HG03575 (cell line): ENCODE measurements at regions not wholly inside any gene's neighbourhood (a gene's known extent, or its start where the extent isn't known, plus 50 kb on each side); places are given as distances from the start of the nearest gene placed in this dataset.

Experiments
- ATAC-seq: cut with Tn5 transposase; IDR thresholded peaks from one replicate; pipeline ENCODE4 v1.9.1; 2021; ENCODE audit not compliant: unreplicated experiment, insufficient number of reproducible peaks, low FRiP score; ENCODE audit errors: extremely low read depth

DNA sequence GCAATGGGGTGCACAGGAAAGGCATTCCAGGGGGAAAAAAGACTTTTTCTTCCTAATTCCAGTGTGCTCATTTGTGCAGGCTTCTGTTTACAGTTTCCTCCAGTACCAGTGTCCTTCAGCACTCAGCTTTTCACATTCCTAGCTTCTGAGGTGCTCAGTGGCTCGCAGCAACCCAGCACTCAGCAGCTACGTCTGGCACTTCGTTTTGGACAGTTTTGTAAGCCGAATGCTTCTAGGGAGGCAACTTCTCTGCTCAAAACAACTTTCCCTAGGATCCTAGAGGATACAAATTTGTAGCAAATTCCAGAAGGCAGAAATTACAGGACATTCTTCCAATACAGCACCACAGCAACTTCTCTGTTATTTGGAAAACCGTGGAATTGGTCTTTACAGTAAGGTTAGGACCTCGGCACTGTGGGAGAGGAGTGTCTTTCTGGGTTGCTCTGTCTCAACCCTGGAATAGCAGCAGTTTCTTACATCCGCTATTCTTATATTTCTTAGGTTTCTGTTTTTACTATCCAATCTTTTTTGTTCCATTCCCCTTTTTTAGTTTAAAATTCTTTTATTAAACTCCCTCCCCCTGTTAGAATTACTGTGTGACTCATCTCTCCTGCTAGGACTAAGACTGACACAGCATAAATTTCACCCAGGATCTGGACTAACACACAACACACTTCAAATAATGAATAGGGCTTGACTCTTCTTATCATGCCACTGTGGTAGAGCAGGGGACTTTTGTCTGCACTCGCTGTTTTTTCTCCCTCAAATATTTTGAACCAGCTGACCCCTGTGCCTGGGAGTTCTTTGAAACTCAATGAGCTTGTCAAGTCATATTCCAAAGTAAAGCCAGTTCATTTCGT lies 1314.7 kb downstream of the FSTL5 start:
- no peak for ATAC-seq

DNA sequence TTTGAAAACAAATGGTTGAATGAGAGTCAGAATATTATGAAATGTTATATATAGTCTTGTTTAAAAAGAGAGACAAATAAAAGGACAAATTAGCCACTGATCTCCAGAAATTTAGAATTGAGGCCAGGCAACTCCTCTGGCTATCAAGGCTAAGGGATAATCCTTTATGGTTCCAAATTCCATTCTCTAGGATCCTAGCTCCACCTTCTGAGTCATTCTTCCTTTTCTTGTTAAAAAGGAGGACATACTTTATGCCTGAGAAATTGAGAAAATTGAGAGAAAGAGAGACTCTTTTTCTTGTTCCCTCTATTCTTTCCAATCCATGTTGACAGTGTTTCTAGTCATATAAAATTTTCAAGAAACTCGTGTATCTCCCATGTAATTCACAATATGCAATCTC lies 1299.5 kb downstream of the FSTL5 start:
- no peak for ATAC-seq

DNA sequence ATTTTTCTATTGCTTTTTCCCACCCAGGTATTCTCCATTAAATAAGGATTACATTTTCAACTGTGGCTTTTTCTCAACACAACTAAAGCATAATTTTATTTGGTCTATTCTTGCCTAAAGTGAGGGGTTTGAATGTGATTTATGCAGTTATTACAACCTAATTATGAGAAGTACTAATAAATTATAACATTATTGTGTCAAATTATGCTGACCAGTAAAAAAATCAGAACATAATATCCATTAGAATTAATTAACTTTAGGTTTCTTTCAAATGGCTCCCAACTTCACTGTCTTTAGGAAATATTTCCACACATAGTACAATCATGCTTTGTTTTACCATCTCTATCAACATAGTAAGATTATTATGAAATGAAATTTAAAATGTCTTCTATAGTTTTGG lies 1293.9 kb downstream of the FSTL5 start:
- ATAC-seq, result no peak

DNA sequence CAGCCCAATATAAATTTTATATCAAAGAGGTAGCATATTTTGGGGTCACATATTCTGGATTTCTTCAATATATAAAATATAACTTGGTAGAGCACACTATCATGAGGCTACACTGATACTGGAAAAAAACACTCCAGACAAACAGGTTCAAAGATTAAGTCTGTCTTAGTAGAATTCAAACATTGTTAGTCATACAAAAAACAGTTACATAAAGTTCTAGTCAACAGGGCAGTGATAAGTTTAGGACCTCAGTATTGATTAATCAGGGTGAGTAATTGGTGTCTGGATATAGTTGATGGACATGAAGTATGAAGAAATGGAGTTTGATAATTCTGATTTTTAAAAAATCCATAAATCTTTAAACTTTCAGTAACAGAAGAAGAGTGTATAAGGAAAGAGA lies 1291.3 kb downstream of the FSTL5 start:
- no peak for ATAC-seq

DNA sequence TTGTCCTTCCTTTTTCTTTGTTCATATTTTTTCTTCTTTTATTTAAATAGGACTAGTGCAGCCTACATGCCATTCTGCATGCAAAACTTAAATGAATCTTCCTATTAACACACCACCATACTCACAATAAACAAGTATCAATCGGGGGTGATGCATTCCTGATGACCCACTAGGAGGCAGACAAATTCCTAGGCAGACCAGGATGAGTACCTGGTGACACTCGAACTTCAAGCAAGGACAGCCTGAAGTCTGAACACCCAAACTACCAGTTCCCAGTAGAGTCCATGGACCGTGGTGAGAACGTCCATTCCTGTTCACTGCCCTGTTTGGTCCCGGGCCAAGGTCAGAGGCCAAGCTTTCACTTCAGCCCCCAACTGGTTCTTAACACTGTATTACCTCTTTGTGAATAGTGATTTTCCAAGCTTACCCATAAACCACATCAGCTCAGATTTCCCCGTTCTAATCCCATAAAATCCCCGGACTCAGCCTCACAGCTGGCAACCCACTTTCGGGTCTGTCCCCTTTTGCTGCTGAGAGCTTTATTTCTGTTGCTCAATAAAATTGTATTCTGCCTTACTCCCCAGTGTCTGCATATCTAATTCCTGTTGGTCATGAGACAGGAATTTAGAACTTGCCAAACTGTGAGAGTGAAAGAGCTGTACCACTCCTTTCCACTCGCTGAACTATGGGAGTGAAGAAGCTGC lies 1286.6 kb downstream of the FSTL5 start:
- no peak for ATAC-seq

DNA sequence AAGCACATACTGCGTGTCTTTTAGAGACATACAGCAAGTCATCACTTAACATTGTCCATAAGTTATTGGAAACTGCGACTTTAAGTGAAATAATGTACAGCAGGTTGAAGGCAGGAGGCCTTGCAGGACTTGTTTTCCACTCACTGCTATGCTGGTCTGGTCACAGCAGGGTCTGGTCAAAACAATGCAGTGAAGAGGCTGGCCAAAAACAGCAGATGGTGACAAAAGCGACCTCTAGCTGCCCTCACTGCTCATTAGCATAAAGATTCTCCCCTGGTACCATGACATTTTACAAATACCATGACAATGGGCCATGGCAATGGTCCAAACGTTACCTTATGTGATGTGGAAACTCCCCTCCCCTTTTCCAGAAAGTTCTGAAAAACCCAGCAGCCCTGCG lies 1283.6 kb downstream of the FSTL5 start:
- no peak for ATAC-seq

DNA sequence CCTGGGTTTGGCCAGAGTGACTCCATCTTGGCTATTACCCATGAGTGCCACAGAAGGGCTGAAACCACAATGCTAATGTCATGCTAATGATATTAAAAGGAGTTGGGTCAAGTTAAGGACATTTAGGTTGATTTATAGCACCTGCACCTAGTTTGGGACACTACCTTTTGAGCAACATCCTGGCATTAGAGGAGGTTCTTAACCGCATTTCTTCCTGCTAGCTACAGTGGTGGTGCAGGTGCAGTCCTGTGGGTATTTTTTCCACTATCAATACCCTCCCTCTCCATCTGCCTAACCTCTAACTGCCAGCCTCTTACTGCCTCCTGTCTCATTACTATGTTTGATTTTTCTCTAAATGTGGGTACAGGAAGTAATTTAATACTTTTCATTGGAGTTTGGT lies 1276.1 kb downstream of the FSTL5 start:
- no peak for ATAC-seq

DNA sequence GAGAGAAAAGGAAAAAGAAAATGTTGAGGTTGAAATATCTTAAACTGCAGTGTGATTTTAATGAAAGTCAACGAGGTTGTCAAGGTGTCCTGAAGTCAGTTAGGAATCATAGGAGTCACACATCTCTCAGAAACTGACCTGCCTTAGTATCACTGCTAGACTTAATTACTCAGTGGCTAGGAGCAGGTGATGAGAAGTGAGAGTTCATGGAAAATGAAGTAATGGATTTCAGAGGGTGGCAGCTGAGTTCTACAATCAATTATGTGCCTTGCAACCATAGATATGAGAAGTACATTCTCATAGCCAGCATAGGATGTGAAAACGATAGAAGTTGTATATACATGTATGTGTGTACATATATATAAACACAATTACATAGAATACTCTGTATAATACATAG lies 1269.7 kb downstream of the FSTL5 start:
- no peak for ATAC-seq

DNA sequence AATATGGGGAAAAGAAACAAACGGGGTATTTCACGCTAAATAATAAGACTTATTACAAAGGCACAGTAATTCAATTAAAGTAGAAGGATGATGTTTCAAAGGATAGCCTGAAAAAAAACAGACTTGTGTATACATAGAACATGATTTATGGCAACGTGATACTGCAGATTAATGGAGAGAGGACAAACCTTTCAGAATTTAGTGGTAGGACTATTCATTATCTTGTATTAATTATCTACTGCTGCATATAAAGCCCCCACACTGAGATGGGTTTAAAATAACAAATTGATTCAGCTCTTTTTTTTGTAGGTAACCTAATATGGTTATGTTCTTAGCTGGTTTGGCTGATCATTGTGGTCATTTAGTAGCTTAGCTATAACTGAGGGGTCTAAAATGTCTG lies 1269.0 kb downstream of the FSTL5 start:
- ATAC-seq, result no peak

DNA sequence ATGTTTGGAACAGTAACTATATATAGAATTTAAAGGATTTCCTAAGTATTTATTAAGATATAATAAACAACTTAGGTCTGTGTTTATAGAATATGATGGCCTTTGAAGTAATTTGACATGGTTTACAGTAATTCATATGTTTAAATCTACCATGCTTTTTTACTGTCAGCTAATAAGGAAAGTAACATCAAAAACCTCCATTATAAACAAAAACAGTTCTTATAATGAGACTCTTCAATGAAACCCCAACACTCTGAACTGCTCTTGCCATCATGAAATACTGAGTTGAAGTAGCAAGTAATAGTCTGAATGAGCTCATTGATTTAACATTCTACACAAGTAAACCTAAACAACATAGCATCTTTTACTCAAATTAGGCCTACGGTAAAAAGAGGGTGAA lies 1236.5 kb downstream of the FSTL5 start:
- no peak for ATAC-seq

DNA sequence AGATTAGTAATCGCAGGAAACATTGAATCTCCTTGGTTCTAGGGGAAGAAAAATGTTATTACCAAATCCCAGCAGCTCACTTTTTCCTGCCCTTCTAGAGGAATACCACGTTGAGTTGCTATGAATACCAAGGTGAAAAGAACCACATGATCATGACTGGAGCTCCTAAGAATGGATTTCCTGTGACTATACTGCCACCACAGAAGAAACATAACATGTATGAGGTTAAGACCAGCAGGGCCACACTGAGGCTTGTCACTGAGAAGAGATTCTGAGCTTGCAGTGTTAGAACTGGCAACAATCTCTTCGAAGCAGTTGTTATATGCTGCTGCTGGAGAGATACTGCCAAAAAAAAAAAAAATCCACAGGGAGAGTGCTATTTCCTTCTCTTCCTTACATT lies 1235.3 kb downstream of the FSTL5 start:
- no peak for ATAC-seq

DNA sequence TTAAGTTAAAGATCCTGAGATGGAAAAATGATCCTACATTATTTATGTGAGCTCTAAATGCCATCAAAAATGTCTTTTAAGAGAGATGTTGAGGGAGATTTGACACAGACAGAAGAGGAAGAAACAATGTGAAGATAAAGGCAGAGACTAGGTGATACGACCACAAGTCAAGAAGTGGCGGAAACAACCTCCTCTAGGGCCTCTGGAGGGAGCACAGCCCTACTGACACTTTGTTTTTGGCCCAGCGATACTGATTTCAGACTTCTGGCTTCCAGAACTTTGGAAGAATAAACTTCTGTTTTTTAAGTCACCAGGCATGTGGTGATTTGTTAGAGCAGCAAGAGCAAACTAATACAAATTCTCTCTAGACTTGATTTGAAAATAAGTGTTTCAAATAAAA lies 1216.1 kb downstream of the FSTL5 start:
- no peak for ATAC-seq

DNA sequence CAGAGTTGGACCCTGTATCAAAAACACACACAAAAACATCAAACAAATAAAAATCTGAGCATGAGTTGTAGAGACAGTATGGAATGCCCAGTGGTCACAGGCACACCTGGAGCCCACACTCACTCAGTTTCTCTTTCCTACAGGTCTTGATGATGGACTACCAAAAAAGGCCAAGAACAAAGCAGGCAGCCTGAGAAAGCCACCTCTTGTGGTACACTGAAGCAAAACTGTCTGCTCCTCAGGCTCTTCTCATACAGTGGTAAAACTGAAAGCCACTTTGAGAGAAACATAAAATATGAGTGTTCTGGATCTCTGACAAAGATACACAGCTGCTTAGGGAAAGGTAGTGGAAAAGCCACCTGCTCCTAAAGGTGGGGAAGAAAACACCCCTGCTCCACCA lies 1206.9 kb downstream of the FSTL5 start:
- ATAC-seq, result no peak

DNA sequence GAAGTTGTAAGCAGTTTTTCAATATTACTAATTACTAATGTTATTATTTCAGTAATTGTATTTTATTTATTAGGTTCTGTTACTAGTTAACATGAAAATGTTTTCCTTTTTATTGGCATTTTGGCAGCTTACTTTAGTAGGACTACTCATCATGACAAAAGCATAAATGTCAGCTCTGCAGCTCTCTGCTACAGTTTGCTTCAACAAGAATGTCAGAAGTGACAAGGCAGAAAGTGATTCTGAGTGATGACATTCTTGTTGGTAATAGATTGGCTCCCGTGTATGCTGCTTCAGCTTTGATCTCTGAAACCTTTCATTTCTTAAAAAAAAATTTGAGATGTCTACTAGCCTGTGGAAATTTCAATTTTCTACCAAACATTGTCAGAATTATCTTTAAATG lies 1193.9 kb downstream of the FSTL5 start:
- no peak for ATAC-seq

DNA sequence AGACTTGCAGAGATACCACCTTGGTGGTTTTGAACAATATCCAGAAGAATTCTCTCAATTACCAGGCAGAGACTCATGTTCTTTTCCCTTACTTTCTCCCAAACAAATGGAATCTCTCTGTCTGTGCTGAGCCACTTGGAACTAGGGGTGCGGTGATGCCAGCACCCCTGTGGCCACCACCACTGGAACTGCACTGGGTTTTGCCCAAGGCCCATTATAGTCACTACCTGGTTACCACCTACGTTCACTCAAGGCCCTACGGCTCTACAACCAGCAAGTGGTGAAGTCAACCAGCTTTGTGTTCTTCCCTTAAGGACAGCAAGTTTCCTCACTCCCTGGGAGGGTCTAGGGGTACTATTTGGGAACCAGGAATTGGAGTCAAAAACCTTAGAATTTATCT lies 1183.7 kb downstream of the FSTL5 start:
- ATAC-seq, result no peak

DNA sequence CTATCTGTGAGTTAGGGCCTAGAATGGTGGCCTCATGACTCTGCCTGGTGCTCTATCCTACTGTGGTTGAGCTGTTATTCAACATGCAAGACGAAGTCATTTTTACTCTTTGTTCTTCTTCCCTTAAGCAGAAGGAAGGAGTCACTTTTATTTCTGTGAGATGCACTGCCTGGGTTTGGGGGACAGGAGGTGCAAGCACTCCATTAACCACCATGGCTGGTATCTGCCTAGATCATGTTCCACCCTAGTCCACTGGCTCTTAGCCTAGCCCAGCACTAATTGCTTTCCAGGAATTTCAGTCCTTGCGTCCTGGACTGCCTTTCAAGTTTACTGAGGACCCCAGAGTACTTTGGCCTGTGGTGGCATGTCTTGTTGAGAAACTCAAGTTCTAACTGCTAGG lies 1182.7 kb downstream of the FSTL5 start:
- ATAC-seq, result no peak

DNA sequence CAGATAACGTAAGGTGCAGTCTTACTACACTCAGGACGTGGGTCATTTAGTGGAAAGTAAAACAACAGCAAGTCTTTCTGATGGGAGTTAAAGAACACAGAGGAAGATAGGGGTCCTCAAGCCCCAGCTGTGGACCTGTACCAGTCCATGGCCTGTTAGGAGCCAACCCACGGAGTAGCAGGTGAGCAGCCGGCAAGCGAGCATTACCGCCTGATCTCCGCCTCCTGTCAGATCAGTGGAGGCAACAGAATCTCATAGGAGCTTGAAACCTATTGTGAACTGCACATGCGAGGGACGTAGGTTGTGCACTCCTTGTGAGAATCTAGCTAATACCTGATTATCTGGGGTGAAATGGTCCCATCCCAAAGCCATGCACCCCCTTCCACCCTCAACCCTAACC lies 1180.8 kb downstream of the FSTL5 start:
- no peak for ATAC-seq

DNA sequence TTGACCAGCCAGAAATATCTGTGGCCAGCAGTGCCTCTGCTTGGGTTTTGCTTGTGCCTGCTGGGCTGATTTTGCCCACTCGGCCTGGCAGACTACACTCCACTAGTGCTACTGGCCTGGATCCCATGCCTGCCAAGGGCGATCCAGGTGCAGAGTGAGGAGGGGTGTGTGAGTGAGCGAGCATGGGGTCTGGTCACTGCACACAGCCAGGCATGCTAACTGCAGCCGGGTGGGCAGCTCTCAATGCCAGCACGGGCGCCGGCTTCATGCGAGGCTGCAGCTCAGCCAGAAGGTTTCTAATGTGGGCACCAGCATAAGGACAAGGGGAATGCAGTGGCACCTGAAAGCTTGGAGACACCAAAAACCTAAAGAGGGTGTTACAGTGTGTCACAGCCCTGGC lies 1161.4 kb downstream of the FSTL5 start:
- no peak for ATAC-seq

DNA sequence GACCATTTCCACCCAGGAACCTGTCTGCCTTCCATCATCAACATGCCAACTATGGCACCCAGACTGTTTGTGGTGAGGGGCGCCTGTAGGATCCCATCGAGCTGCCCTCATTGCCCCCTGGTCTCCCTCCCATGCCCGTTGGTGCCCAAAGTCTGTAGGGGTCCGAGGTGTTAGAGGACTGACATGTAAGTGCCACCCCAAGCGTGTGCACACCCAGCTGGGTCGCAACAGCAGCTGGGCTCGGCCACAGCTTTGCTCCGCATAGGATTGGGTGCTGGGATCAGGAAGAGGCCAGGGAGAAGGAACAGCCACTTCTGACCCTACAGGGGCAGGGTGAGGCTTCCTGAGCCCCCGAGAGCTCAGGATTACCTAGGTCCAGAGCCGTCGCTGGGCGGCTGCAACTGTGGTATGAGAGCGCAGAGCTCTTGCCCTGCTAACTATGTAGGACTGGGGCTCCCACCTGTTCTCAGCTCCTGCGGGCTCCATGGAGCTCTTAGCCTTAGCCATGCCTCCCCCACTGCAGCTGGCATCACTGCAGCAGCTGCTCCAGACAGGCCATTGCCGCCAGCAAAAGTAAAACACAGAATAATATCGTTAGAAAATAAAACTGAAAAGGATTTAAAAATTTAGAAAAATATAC lies 1160.3 kb downstream of the FSTL5 start:
- no peak for ATAC-seq

DNA sequence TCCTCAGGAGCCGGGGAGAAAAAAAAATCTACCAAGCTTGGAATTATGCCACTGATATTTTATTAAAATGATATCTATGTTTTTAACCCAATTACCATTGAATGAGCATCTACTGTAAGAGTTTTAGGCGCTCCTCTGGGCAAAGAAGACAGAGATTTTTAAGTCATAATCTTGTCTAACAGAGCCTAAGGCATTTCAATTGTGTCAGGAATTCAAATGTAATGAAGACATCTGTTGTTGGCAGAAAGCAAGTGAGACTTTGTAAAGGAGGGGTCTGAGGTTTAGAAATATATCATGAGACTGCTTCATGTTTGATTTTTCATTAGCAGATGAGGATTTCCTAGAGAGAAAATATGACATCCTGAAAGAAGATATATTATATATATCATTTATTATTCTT lies 1158.1 kb downstream of the FSTL5 start:
- ATAC-seq, result no peak
